OCI-LY1 (cell line): ENCODE measurements at regions not wholly inside any gene's neighbourhood (a gene's known extent, or its start where the extent isn't known, plus 50 kb on each side); places are given as distances from the start of the nearest gene placed in this dataset.

ENCODE experiments used
- H2AFZ ChIP-seq: fragments of 200-600 bp; sonication (generic), shearing (Covaris generic); 2 replicates; pipeline ENCODE4 v1.6.0; 2014; ENCODE audit warnings: antibody characterized with exemption, mild to moderate bottlenecking, low read length
- H3F3A ChIP-seq: fragments of 200-600 bp; sonication (generic), shearing (Covaris generic); 2 replicates; pipeline ENCODE4 v1.6.0; 2014; ENCODE audit warnings: mild to moderate bottlenecking, antibody characterized with exemption, low read length, moderate library complexity; ENCODE audit not compliant: insufficient read depth
- H3K27ac ChIP-seq: fragments of 200-600 bp; sonication (generic); 2 replicates; pipeline ENCODE4 v1.5.1; 2014; ENCODE audit warnings: low read length, mixed run types, mild to moderate bottlenecking, low read depth; ENCODE audit not compliant: poor library complexity, severe bottlenecking
- H3K27me3 ChIP-seq: fragments of 200-600 bp; sonication (generic); 2 replicates; pipeline ENCODE4 v1.6.0; 2014; ENCODE audit warnings: antibody characterized with exemption, mild to moderate bottlenecking, low read length, moderate library complexity; ENCODE audit not compliant: insufficient read depth
- H3K36me3 ChIP-seq: fragments of 200-600 bp; sonication (generic); 2 replicates; pipeline ENCODE4 v1.6.1; 2014; ENCODE audit warnings: mild to moderate bottlenecking, antibody characterized with exemption, low read length, moderate library complexity, mixed read lengths; ENCODE audit not compliant: insufficient read depth
- H3K4me1 ChIP-seq: fragments of 200-600 bp; sonication (generic); 2 replicates; pipeline ENCODE4 v1.5.1; 2014; ENCODE audit warnings: mild to moderate bottlenecking, low read length, moderate library complexity; ENCODE audit not compliant: insufficient read depth, severe bottlenecking
- H3K4me2 ChIP-seq: fragments of 200-600 bp; sonication (generic), shearing (Covaris generic); 2 replicates; pipeline ENCODE4 v1.6.1; 2014; ENCODE audit warnings: low read length
- H3K4me3 ChIP-seq: fragments of 200-600 bp; sonication (generic); 2 replicates; pipeline ENCODE4 v1.5.1; 2014; ENCODE audit warnings: low read length, low read depth, mild to moderate bottlenecking, mixed read lengths; ENCODE audit not compliant: poor library complexity, severe bottlenecking
- H3K79me2 ChIP-seq: fragments of 200-600 bp; shearing (Covaris generic); 2 replicates; pipeline ENCODE4 v1.6.1; 2016; ENCODE audit warnings: mixed run types, low read length, mixed read lengths; ENCODE audit not compliant: insufficient read depth
- H3K9ac ChIP-seq: fragments of 200-600 bp; sonication (generic), shearing (Covaris generic); 2 replicates; pipeline ENCODE4 v1.6.1; 2014; ENCODE audit warnings: mild to moderate bottlenecking, low read length, mixed read lengths
- H3K9me2 ChIP-seq: fragments of 200-600 bp; sonication (generic), shearing (Covaris generic); 2 replicates; pipeline ENCODE4 v1.6.1; 2014; ENCODE audit warnings: low read depth, mild to moderate bottlenecking, low read length, mixed read lengths
- H3K9me3 ChIP-seq: fragments of 200-600 bp; shearing (Covaris generic); 2 replicates; pipeline ENCODE4 v1.6.1; 2014; ENCODE audit warnings: low read length, mixed read lengths
- H4K20me1 ChIP-seq: fragments of 200-600 bp; sonication (generic), shearing (Covaris generic); 2 replicates; pipeline ENCODE4 v1.6.0; 2016; ENCODE audit warnings: mild to moderate bottlenecking, low read length; ENCODE audit not compliant: insufficient read depth
- EZH2 ChIP-seq: fragments of 200-600 bp; sonication (generic), shearing (Covaris generic); IDR thresholded peaks from 2 replicates; pipeline ENCODE4 v1.8.0; 2017; ENCODE audit warnings: borderline replicate concordance, mixed run types, mild to moderate bottlenecking, antibody characterized with exemption, low read length, moderate library complexity, mixed read lengths
- TF ChIP-seq, protein P1 (sequence below): fragments of 200-600 bp; sonication (generic), shearing (Covaris generic); IDR thresholded peaks from 2 replicates; pipeline ENCODE4 v1.5.1; 2017; ENCODE audit warnings: mild to moderate bottlenecking, antibody characterized with exemption, low read length, moderate library complexity, mixed read lengths

DNA sequence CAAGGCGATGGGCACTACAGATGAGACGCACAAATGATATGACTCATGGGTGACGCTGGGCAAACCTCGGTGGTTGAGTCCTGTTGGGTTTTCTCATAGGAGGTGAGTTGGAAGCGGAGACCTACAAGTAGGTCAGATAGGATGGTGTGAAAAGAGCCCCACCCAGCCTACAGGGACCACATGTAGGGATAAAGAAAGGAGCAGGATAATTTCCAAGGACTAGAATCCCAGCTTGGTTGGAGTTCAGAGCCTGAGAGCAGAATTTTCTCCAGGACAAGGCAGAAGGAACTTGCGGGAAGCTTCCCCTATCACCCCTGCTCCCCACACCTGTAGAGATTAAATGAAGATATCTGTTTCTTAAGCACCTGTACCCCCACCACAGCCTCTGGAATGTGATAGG lies 489.7 kb upstream of the CDH4 start:
- Histone ChIP-seq H2AFZ (no peak overlapping the region), H3K79me2 (no peaks in the 10 kb centered on the region), H3K27ac (no peak overlapping the region), H3K4me3 (no peak overlapping the region), H3K9me2 (no peaks in the 10 kb centered on the region), H3K27me3 (no peaks in the 10 kb centered on the region), H3K9ac (no peak overlapping the region), H3K9me3 (no peaks in the 10 kb centered on the region), H4K20me1 (no peaks in the 10 kb centered on the region), H3K4me1 (no peaks in the 10 kb centered on the region), H3K36me3 (no peaks in the 10 kb centered on the region; the same call in 1 of the 2 replicates), H3K4me2 (no peak overlapping the region), H3F3A (no peaks in the 10 kb centered on the region)
- TF ChIP-seq, protein P1, sequence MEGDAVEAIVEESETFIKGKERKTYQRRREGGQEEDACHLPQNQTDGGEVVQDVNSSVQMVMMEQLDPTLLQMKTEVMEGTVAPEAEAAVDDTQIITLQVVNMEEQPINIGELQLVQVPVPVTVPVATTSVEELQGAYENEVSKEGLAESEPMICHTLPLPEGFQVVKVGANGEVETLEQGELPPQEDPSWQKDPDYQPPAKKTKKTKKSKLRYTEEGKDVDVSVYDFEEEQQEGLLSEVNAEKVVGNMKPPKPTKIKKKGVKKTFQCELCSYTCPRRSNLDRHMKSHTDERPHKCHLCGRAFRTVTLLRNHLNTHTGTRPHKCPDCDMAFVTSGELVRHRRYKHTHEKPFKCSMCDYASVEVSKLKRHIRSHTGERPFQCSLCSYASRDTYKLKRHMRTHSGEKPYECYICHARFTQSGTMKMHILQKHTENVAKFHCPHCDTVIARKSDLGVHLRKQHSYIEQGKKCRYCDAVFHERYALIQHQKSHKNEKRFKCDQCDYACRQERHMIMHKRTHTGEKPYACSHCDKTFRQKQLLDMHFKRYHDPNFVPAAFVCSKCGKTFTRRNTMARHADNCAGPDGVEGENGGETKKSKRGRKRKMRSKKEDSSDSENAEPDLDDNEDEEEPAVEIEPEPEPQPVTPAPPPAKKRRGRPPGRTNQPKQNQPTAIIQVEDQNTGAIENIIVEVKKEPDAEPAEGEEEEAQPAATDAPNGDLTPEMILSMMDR: no peak
- TF ChIP-seq EZH2: no peak

DNA sequence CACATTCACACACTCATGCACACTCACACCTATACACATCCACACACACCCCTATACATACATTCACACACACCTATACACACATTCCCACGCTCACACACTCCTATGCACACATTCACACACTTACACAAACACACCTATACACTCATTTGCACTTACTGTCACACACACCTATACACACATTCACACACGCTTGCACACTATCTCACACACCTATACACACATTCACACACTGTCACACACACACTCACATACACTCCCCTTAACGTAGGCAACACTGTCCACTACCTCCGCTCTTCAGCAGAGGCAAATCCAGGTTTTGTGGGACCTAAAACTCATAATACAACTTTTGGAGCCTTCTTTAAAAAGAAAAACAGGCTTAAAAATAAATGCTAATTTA lies 487.7 kb upstream of the CDH4 start:
- no peak overlapping the region for H3K4me2 ChIP-seq
- H4K20me1 ChIP-seq: no peaks in the 10 kb centered on the region
- no peaks in the 10 kb centered on the region for H3K79me2 ChIP-seq
- no peak overlapping the region for H2AFZ ChIP-seq
- H3K9me2 ChIP-seq: no peaks in the 10 kb centered on the region
- H3F3A ChIP-seq: no peaks in the 10 kb centered on the region
- H3K27ac ChIP-seq: no peak overlapping the region
- H3K4me3 ChIP-seq: no peak overlapping the region
- H3K9ac ChIP-seq: no peak overlapping the region
- no peak for TF ChIP-seq EZH2
- TF ChIP-seq, protein P1: no peak
- H3K9me3 ChIP-seq: no peaks in the 10 kb centered on the region
- H3K36me3 ChIP-seq: no peaks in the 10 kb centered on the region; the same call in 1 of the 2 replicates
- no peaks in the 10 kb centered on the region for H3K27me3 ChIP-seq
- H3K4me1 ChIP-seq: no peaks in the 10 kb centered on the region

DNA sequence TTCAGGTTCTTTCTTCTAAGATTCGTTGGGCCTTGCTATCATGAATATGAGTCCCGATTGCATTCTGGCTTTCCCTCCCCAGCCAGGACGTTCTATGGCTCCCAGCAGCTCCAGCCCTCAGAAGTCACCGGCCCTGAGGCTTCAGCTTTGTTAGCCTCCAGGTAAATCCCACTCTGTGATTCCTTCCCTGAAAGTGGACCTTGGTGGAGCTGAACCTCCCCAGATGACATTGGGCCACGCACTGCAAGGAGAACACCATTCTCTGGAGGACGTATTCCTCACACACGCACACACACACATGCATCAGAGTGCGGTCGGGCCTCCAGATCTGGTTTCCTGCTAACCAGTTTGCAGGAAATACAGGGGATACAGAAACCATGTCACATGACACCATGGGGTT lies 487.3 kb upstream of the CDH4 start:
- no peaks in the 10 kb centered on the region for H4K20me1 ChIP-seq
- H3F3A ChIP-seq: no peaks in the 10 kb centered on the region
- H3K27me3 ChIP-seq: no peaks in the 10 kb centered on the region
- no peaks in the 10 kb centered on the region for H3K9me3 ChIP-seq
- TF ChIP-seq, protein P1: no peak
- no peak for TF ChIP-seq EZH2
- no peaks in the 10 kb centered on the region for H3K36me3 ChIP-seq
- no peaks in the 10 kb centered on the region for H3K9me2 ChIP-seq
- H3K4me3 ChIP-seq: no peak overlapping the region
- H3K4me2 ChIP-seq: no peak overlapping the region
- no peak overlapping the region for H2AFZ ChIP-seq
- H3K9ac ChIP-seq: no peak overlapping the region
- H3K79me2 ChIP-seq: no peaks in the 10 kb centered on the region
- H3K27ac ChIP-seq: no peak overlapping the region
- H3K4me1 ChIP-seq: no peaks in the 10 kb centered on the region
